A172 (cell line): ENCODE measurements at regions not wholly inside any gene's neighbourhood (a gene's known extent, or its start where the extent isn't known, plus 50 kb on each side); places are given as distances from the start of the nearest gene placed in this dataset.
"Not testable (repeated sequence)": the region's sequence is repeated elsewhere in the genome, so short reads cannot be mapped to it uniquely, and the experiment has no call there.

Experiments
- DNase-seq: peaks from one replicate; pipeline ENCODE4 v3.0.0-alpha.2; 2015; ENCODE audit warnings: low spot score

- DNase-seq = peak; percentile 21
Measured at GRCh38 chr2:156005999-156006712, 326.4 kb downstream of the NR4A2 start.

DNA sequence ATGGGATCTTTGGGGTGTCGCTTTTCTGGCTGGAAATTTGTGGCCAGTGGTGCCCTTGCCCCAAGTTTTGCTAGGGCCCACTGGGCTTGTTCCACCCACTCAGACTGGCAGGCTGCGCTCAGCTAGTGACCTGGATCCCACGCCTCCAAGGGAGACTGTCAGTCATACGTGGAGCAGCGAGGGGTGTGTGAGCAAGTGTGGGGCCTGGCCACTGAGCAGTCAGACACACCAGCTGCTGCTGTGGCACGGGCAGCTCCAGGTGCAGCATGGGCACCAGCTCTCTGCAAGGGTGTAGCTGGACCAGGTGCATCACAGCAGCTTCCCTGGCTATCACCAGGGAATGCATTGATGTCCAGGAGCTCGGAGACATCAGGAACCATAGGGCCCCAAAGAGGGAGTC, 327.0 kb downstream of the NR4A2 start:
- no peak for DNase-seq

- no peak for DNase-seq
Measured at GRCh38 chr2:156004459-156004858, 328.1 kb downstream of the NR4A2 start.

GRCh38 chr2:156003780-156004179, 328.7 kb downstream of the NR4A2 start:
- no peak for DNase-seq

- DNase-seq = no peak
Measured at GRCh38 chr2:156001851-156002250, 330.7 kb downstream of the NR4A2 start.

GRCh38 chr2:155997538-155997937, 335.0 kb downstream of the NR4A2 start:
- no peak for DNase-seq

GRCh38 chr2:155994315-155994714, 338.2 kb downstream of the NR4A2 start:
- no peak for DNase-seq

- no peak for DNase-seq
Measured at GRCh38 chr2:155983845-155984244, 348.7 kb downstream of the NR4A2 start.

GRCh38 chr2:155982135-155982534, 350.4 kb downstream of the NR4A2 start:
- DNase-seq = no peak

DNA sequence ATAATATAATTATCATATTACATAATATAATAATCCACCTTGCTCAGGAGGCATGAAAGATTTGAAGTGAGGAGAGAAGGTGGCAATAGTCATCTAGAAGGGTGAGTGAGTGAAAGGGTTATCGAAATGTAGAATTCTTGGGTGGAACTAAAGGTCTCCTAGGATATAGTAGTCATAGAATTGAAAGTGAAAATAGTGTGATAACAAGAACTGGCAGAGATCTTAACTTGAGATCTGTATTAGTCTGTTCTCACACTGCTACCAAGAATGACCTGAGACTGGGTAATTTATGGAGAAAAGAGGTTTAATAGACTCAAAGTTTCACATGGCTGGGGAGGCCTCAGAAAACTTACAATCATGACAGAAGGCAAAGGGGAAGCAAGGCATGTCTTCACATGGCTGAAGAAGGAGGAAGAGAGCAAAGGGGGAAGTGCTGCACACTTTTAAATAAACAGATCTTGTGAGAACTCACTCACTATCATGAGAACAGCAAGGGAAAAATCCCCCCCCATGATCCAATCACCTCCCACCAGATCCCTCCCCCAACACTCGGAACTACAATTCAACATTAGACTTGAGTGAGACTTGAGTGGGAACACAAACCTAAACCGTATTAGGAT, 351.5 kb downstream of the NR4A2 start:
- DNase-seq = no peak

DNA sequence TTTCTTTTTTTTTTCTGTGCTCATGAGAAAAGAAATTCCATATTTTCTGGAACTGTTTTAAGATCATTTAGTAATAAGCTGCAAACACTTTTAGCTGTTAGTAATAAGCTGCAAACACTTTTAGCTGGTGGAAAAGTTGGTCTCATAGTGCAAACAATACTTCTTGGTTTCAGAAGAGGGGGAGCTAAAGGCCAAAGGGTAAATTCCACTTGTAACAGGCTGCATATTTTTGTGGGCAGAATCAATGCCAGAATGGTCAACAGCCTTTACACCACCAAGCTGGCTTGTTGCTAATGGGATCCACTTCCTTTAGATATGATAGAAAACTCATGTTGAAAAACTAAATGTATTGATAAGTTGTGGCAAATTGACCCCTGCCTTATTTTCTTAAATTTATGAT, 356.8 kb downstream of the NR4A2 start:
- peak; percentile 5 for DNase-seq

DNA sequence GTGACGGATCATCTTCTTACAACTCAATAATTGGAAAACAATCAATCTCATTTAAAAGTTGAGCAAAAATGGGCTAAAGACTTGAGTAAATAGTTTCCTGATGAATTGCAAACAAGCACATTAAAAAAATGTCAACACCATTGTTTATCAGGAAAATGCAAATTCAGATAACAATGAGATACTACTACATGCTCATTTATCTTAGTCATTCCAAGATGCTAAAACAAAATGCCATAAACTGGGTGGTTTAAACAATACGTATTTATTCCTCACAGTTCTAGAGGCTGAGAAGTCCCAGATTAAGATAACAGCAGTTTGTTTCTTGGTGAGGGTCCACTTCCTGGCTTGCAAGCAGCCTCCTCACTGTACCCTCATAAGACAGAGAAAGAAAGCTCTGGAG, 359.6 kb downstream of the NR4A2 start:
- no peak for DNase-seq

GRCh38 chr2:155966064-155966471, 366.5 kb downstream of the NR4A2 start:
- DNase-seq = not testable (repeated sequence)

- peak; percentile 29 for DNase-seq
Measured at GRCh38 chr2:155965415-155966063, 367.0 kb downstream of the NR4A2 start.

DNA sequence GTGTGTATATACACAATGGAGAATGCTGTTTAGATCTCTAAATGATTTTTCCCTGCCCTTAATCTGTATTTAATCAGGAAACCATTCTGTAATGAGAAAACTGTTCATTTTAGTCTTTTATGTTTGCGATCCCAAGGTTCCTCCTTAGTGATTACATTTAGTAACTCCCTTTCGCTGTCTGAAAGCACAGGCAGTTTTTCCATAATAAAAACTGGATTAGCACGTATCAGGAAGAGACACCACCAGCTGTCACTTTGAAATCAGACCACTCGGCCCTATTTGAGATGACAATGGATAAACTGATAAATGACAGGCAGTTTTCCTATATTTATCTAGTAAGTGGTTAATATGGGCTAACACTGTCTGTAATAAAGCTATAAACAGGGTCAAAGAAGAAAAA, 370.9 kb downstream of the NR4A2 start:
- DNase-seq = no peak

DNA sequence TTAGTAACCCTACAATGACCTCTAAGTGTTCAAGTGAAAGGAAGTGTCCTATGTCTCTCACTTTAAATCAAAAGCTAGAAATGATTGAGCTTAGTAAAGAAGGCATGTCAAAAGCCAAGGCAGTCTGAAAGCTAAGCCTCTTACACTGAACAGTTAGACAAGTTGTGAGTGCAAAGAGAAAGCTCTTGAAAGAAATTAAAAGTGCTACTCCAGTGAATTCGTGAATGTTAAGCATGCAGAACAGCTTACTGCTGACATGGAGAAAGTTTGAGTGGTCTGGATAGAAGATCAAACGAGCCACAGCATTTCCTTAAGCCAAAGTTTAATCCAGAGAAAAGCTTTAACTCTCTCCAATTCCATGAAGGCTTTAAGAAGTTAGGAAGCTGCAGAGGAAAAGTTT, 373.7 kb downstream of the NR4A2 start:
- no peak for DNase-seq

GRCh38 chr2:155947069-155947468, 385.5 kb downstream of the NR4A2 start:
- no peak for DNase-seq

- no peak for DNase-seq
Measured at GRCh38 chr2:155944218-155944617, 388.3 kb downstream of the NR4A2 start.

GRCh38 chr2:155930312-155930711, 402.2 kb downstream of the NR4A2 start:
- DNase-seq = no peak

- DNase-seq = no peak
Measured at GRCh38 chr2:155917380-155917779, 415.1 kb downstream of the NR4A2 start.

- no peak for DNase-seq
Measured at GRCh38 chr2:155913356-155913755, 419.2 kb downstream of the NR4A2 start.

GRCh38 chr2:155908567-155908966, 424.0 kb downstream of the NR4A2 start:
- DNase-seq = no peak

- DNase-seq = no peak
Measured at GRCh38 chr2:155907211-155907610, 425.3 kb downstream of the NR4A2 start.
